ENCODE measurements at regions not wholly inside any gene's neighbourhood (a gene's known extent, or its start where the extent isn't known, plus 50 kb on each side); places are given as distances from the start of the nearest gene placed in this dataset.
"Not testable (repeated sequence)": the region's sequence is repeated elsewhere in the genome, so short reads cannot be mapped to it uniquely, and the experiment has no call there.

DNA sequence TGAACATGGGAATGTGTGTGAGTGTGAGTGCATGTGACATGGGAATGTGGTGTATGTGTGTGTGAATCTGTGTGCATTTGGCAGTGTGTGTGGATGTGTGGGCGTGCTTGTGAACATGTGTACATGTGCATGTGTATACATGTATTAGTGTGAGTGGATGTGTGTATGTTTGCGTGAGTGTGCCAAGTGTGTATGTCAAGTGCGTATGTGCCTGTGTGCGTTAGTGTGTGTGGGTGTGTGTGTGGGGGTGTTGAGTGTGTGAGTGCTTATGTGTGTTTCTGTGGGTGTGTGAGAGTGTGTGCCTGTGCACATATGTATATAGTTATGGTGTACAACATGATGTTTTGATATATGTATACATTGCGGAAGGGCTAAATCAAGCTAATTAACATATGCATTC is 244.3 kb downstream of the GADD45G start:
- DNase-seq (ENCODE audit: low read depth in 2 of 2), result no peak
- no peak overlapping the region for H3K4me3 ChIP-seq (replicated peaks in 1 of 2; ENCODE audit: low read depth in 2 of 2, low read length in 2 of 2)
- TF ChIP-seq, protein P1, sequence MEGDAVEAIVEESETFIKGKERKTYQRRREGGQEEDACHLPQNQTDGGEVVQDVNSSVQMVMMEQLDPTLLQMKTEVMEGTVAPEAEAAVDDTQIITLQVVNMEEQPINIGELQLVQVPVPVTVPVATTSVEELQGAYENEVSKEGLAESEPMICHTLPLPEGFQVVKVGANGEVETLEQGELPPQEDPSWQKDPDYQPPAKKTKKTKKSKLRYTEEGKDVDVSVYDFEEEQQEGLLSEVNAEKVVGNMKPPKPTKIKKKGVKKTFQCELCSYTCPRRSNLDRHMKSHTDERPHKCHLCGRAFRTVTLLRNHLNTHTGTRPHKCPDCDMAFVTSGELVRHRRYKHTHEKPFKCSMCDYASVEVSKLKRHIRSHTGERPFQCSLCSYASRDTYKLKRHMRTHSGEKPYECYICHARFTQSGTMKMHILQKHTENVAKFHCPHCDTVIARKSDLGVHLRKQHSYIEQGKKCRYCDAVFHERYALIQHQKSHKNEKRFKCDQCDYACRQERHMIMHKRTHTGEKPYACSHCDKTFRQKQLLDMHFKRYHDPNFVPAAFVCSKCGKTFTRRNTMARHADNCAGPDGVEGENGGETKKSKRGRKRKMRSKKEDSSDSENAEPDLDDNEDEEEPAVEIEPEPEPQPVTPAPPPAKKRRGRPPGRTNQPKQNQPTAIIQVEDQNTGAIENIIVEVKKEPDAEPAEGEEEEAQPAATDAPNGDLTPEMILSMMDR (IDR thresholded peaks at IDR 0.05; ENCODE audit: low read depth, low read length), result no peak

DNA sequence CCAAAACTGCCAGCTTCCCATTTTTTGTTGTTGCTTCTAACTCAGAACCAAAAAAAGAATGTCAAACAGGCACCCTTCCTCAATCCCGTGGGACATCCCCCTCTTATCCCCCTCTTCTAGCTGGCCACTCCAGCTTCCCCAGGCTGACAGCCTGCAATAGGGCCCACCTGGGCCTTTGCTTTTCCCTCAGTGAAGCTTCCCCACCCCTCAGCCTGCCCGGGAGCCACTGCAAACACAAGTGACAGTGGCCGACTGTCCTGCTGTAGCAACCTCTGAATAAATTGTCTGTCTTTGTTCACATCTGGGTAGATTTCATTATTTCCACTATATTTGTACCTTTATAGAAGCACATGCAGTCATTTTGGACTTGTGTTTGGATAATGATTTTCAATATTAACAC is 245.3 kb downstream of the GADD45G start:
- H3K4me3 ChIP-seq (replicated peaks in 1 of 2; ENCODE audit: low read depth in 2 of 2, low read length in 2 of 2), result no peak overlapping the region
- TF ChIP-seq, protein P1 (IDR thresholded peaks at IDR 0.05; ENCODE audit: low read depth, low read length), result no peak
- DNase-seq (ENCODE audit: low read depth in 2 of 2), result no peak

DNA sequence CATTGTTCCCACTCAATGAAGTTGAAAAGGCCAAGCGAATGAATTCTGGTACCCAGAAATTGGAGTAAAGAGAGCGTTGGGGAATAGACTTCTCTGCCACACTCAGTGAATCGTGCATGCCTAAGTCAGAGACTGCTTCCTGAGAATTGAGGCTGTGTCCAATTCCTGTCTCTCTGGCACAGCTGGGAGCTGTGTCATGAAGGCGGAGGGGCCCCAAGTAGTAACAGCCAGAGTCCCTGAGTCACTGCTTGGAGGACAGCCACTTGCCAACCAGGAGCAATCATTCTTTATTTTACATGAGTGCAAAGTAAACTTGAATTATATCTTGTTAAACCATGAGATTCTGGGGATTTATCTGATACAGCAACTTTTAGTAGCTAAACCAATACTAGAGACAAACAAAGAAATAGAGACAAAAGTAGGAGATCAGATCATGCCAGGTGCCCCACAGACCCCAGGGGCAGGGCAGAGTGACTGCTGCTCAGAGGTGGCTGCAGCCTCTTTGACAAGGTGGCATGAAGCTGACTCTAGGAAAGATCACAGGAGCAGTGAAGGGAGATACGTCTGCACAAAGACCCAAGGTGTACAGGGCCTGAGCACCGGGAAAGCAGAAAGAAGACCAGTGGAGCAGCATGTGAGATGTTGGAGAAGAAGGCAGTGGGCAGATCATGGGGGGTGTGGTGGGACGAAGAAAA is 246.0 kb downstream of the GADD45G start:
- TF ChIP-seq, protein P1 (IDR thresholded peaks at IDR 0.05; ENCODE audit: low read depth, low read length), result no peak
- H3K4me3 ChIP-seq (replicated peaks in 1 of 2; ENCODE audit: low read depth in 2 of 2, low read length in 2 of 2), result no peak overlapping the region
- peak; percentile 4 to 8 for DNase-seq (ENCODE audit: low read depth in 2 of 2)

DNA sequence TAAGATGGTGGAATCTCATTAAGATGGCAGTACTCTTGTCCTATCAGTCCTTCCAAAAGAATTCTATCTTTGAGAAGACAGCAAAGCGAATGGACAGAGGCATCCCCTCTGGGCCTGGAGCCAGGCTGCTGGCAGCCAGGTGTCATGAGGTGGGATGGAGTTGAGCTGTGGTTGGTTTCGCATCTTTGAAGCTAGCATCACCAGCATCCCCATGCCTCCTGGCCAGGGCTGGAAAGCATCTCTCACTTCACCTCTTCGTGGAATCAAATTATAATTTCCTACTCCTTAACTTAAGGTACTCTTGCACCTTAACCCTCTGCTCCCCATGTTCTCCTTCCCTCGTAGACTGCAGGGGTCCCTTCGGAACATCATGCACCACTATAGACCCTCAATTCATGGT is 248.3 kb downstream of the GADD45G start:
- H3K4me3 ChIP-seq (replicated peaks in 1 of 2; ENCODE audit: low read depth in 2 of 2, low read length in 2 of 2), result no peak overlapping the region
- TF ChIP-seq, protein P1 (IDR thresholded peaks at IDR 0.05; ENCODE audit: low read depth, low read length), result no peak
- no peak for DNase-seq (ENCODE audit: low read depth in 2 of 2)

DNA sequence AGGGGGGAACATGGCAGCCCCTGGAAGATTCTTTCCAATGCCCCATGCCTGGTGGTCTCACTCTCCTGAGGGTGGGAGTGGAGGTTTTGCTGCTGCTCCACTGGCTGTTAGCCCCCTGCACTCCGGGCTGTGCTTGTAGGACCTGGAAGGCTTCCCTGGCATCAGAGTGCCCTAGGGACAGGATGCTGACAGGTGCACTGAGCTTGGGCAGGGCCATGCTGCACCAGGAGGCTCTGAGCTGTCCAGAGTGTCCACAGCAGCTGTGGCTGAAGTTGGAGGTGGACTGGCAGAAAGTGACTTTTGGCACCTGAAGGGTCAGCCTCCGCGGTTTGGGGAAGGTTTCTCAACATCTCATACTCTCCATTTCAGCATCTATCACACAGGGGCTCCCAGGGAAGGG is 249.1 kb downstream of the GADD45G start:
- H3K4me3 ChIP-seq (replicated peaks in 1 of 2; ENCODE audit: low read depth in 2 of 2, low read length in 2 of 2), result no peak overlapping the region
- DNase-seq (ENCODE audit: low read depth in 2 of 2), result no peak
- TF ChIP-seq, protein P1 (IDR thresholded peaks at IDR 0.05; ENCODE audit: low read depth, low read length), result no peak

DNA sequence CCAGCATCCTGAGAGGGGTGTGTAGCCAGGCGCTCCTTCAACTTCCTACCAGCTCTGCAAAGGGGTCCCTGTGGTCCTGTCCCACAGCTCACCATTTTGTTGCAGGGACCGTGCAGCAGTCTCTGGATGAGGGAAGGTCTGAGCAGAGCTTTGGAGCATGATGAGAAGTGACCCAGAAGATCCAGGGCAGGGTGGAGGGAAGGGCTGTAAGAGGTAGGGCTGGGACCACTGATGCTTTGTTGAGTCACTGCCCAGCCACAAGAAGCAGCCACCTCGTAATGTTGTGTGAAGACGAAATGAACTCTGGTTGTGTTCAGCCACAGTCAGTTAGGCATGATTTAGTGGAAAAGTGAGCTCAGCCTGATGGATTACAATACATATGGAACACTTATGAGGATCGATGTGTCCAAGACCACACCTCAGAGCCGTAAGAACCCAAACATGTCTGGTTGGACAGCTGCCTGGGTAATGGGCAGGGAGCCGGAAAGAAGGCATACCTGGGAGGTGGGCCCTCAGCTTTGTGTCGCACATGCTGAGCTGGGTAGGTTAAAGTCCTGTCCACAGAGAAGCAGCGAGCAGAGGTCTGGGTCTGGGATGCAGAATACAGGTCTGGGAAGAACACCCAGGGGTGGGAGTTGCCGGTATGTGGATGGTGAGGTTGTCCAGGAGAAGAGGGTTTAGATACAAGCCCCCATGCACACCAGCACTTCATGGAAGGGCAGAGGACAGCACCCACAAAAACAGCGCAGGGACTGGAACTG is 250.1 kb downstream of the GADD45G start:
- TF ChIP-seq, protein P1 (IDR thresholded peaks at IDR 0.05; ENCODE audit: low read depth, low read length), result no peak
- no peak overlapping the region for H3K4me3 ChIP-seq (replicated peaks in 1 of 2; ENCODE audit: low read depth in 2 of 2, low read length in 2 of 2)
- DNase-seq (ENCODE audit: low read depth in 2 of 2), result no peak

DNA sequence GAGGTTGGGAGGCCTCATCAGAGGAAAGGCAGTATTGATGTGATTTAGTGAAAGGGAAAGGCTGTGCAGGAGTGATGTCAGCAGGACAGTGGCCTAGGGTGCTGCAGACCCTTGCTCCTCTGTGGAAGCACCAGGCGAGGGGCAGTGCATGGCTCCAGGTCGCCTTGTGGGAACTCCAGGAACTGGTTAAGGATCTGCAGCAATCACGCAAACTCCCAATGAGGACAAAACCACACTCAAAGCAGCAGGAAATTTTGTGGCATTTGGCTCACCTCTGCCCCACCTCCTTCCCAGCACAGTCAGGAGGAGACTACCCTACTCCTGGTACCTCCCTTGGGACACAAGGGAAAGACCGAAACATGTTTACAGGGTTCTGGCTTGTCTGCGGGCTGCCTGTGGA is 251.5 kb downstream of the GADD45G start:
- H3K4me3 ChIP-seq (replicated peaks in 1 of 2; ENCODE audit: low read depth in 2 of 2, low read length in 2 of 2); DNase-seq (ENCODE audit: low read depth in 2 of 2): not testable (repeated sequence)

DNA sequence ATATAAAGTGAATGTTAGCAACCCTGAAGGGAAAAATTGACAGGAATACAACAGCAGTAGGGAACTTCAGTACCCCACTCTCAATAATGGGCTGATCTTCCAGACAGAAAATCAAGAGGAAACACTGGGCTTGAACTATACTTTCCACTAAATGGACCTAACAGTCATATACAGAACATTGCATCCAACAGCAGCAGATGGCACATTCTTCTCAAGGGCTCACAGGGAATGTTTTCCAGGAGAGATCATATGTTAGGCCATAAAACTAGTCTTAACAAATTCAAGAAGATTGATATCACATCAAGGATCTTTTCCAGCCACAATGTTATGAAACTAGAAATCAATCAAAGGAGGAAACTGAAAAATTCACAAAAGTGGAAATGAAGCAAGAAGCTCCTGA is 252.1 kb downstream of the GADD45G start:
- DNase-seq (ENCODE audit: low read depth in 2 of 2); H3K4me3 ChIP-seq (replicated peaks in 1 of 2; ENCODE audit: low read depth in 2 of 2, low read length in 2 of 2): not testable (repeated sequence)

DNA sequence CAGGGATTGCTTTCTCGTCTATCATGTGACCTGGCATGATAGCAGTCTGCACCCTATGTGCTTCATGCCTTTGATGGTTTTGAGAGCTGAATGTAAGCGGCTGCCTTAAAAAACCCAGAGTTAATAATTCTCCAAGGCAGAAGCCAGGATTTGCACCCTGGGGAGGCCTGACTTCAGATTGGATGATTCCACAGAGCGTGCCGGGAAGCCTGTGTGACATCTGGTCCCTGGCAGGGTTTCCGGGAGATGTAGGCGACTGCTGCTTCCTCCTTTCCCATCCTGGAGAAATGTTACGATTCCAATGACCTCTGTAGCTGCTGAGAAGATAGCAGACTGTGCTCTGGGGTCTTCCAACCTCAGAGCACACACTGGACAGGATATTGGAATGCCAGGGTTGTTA is 255.0 kb downstream of the GADD45G start:
- DNase-seq (ENCODE audit: low read depth in 2 of 2); H3K4me3 ChIP-seq (replicated peaks in 1 of 2; ENCODE audit: low read depth in 2 of 2, low read length in 2 of 2): not testable (repeated sequence)

DNA sequence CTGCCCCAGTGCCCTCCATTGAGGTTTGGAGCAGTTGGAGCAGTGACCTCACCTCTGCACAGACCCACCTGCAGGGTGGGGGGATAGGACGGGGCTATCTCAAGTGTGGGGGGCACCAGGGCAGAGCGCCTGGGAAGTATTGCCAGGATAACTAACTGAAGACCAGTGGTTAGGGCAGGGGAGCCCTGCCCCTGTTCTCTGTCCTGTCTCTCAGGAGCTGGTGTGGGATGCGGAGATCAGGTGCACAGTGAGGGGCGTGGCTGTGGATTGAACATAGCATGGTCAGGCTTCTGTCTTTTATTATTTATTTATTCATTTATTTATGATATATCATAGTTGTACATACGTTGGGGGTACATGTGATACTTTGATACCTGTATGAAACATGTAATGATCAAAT is 256.6 kb downstream of the GADD45G start:
- not testable (repeated sequence) for DNase-seq (ENCODE audit: low read depth in 2 of 2); H3K4me3 ChIP-seq (replicated peaks in 1 of 2; ENCODE audit: low read depth in 2 of 2, low read length in 2 of 2)
